Lung (tissue), 11 donors: ENCODE measurements at regions not wholly inside any gene's neighbourhood (a gene's known extent, or its start where the extent isn't known, plus 50 kb on each side); places are given as distances from the start of the nearest gene placed in this dataset.

Experiments
- ATAC-seq: fragments of 200-7000 bp; cut with Tn5 transposase; one replicate; pipeline ENCODE4 v1.9.1; 2020; ENCODE audit warnings: moderate number of reproducible peaks; ENCODE audit not compliant: insufficient read depth, low FRiP score
- DNase-seq, 3 donors: peaks; one replicate each; pipeline ENCODE4 v3.0.0-alpha.2; 2013 to 2017
- H3K27ac ChIP-seq, 2 donors: one replicate each; pipeline ENCODE4 v1.5.1; 2013; ENCODE audit warnings: mild to moderate bottlenecking in 2 of 2, moderate library complexity in 2 of 2, control low read depth in 1 of 2, inconsistent platforms in 1 of 2, low read depth in 1 of 2, low read length in 1 of 2
- H3K27me3 ChIP-seq, 3 donors: one replicate each; pipeline ENCODE4 v1.5.1; 2013; ENCODE audit warnings: low read length in 2 of 3; ENCODE audit not compliant: control insufficient read depth in 3 of 3, insufficient read depth in 3 of 3
- H3K36me3 ChIP-seq, 4 donors: one replicate each; pipeline ENCODE4 v1.5.1; 2013; ENCODE audit warnings: low read length in 4 of 4, mild to moderate bottlenecking in 1 of 4, moderate library complexity in 1 of 4; ENCODE audit not compliant: control insufficient read depth in 4 of 4, insufficient read depth in 4 of 4
- H3K4me1 ChIP-seq, 5 donors: one replicate each; pipeline ENCODE4 v1.5.1; 2013; ENCODE audit warnings: low read length in 5 of 5, mild to moderate bottlenecking in 2 of 5, moderate library complexity in 1 of 5; ENCODE audit not compliant: control insufficient read depth in 5 of 5, insufficient read depth in 5 of 5
- H3K4me3 ChIP-seq: one replicate; pipeline ENCODE4 v1.5.1; 2013; ENCODE audit warnings: mild to moderate bottlenecking, control low read depth, moderate library complexity
- H3K9ac ChIP-seq, 2 donors: one replicate each; pipeline ENCODE4 v1.5.1; 2013; ENCODE audit warnings: low read length in 2 of 2, control low read depth in 1 of 2; ENCODE audit not compliant: insufficient read depth in 1 of 2
- H3K9me3 ChIP-seq, 4 donors: one replicate each; pipeline ENCODE4 v1.5.1; 2013; ENCODE audit warnings: low read length in 3 of 4, mild to moderate bottlenecking in 1 of 4, moderate library complexity in 1 of 4; ENCODE audit not compliant: control insufficient read depth in 4 of 4, insufficient read depth in 3 of 4
- CTCF ChIP-seq: IDR thresholded peaks from 2 replicates; pipeline ENCODE4 v1.5.1; 2012; ENCODE audit warnings: mild to moderate bottlenecking; ENCODE audit errors: control extremely low read depth, extremely low read depth
- WGBS, 2 donors: extraction: QIAGEN DNeasy Blood & Tissue Kit; methylation state at CpG; one replicate each; pipeline ENCODE4 v1.1.7; 2013; 5-methylcytosine and 5-hydroxymethylcytosine counted together
- donor health status: control.
- donor health status: control.
- donor health status: Bipolar disorder and iron deficiency.
- donor health status: healthy.
- donor health status: DM: yes; HTN: yes; CAD: no.

DNA sequence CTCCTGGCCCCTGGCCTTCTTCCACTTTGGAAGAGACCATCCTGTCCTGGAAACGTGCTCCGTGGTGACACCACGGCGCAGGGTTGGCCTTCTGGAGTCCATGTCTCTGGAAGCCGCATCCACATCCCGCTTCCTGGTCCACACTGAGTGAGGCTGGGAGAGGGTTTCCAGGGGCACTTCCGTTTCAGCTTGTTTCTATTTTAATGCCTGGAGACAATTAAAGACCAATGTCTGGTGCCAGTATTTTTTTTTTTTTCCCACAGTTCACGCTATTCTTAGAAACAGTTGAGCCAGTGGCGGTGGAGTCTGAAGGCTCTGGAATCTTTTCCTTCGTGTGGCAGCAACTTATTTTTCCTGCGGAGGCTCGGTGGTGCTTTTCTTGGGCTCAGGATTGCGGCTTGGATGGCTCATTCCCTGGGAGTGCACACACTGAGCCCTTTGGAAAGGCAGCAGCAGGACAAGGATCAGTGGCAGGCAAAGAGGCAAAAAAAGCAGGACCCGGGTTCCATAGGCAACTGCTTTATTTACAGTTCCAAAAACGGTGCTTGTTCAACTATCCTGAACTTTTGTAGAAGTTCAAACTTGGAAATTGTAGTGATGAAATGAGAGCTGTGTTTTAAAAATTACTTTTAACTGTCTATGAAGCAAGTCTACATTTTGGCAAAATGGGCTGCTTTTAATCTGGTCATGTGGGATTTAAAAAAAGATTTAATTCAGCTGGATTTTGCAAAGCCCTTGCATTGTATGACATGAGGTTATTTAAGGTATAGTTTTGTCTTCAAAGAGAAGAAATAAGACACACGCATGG is 202.8 kb downstream of the BAMBI start:
- 61 to 77% methylated on average over 16 of the region's 16 CpGs for WGBS, 2 donors
- Histone ChIP-seq H3K9ac (peak overlapping the region in 1 of 2 donors; percentile 7), H3K4me1 (peaks cover 1 to 46% (median 26%) of the 10 kb centered on the region in 5 donors), H3K27ac (peak overlapping the region; percentile 72 to 86), H3K27me3 (no peaks in the 10 kb centered on the region), H3K9me3 (peaks cover 0 to 6% (median 0%) of the 10 kb centered on the region in 4 donors), H3K36me3 (no peaks in the 10 kb centered on the region), H3K4me3 (no peak overlapping the region)
- no peak for ATAC-seq
- peak; percentile 48 to 88 (median 87) for DNase-seq
- TF ChIP-seq CTCF = no peak

DNA sequence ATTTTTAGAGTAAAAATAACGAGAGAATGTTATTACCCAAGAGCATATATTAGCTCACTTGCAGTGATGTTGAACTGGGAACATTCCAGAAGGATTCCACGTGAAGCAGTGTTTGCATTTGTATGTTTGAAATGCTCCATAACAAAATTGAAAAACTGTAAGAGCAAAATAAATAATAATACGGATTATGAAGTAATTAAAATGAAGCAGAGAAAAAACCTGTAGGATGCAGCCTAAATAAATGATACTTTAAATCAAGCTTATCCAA is 203.3 kb downstream of the BAMBI start:
- Histone ChIP-seq H3K27me3 (no peaks in the 10 kb centered on the region), H3K4me3 (no peak overlapping the region), H3K9ac (no peak overlapping the region), H3K36me3 (no peaks in the 10 kb centered on the region), H3K9me3 (peaks cover 0 to 6% (median 0%) of the 10 kb centered on the region in 4 donors), H3K4me1 (peaks cover 1 to 46% (median 26%) of the 10 kb centered on the region in 5 donors), H3K27ac (no peak overlapping the region)
- 62 to 77% methylated on average over 3 of the region's 3 CpGs for WGBS, 2 donors
- no peak for TF ChIP-seq CTCF
- DNase-seq = no peak
- no peak for ATAC-seq

DNA sequence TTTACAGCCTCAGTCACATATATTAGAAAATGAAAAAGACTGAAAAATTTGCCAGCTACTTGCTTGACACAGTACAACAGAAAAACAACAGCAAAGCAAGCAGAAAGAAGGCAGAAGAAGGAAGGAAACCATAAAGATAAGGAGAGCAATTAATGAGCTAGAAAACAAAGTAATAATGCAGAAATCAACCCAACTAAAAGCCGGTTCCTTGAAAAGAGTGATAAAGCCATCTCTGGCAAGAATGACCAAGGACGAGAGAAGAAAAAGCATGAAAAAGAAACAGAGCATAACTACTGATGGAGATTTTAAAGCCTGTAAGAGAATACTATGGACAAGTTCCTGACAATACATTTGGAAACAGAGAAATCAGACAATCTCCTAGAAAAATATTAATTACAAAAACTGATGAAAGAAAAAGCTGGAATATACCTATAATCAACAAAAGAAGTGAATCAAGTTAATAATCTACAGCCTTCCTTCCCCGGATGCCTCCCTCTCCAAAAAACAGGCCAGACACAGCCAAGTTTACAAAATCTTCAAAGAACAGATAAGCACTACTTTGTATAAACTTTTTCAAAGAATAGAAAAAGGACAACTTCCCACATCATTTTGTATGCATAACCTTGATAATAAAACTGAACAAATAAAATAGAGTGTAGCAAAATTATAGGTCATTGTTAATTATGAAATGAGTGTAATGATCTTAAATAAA is 204.0 kb downstream of the BAMBI start:
- H3K27me3 ChIP-seq = no peaks in the 10 kb centered on the region
- peak in 2 of 3 donors; percentile 79 to 86 for DNase-seq
- TF ChIP-seq CTCF = no peak
- H3K9ac ChIP-seq = no peak overlapping the region
- H3K4me1 ChIP-seq = peaks cover 1 to 46% (median 26%) of the 10 kb centered on the region in 5 donors
- peaks cover 0 to 5% (median 0%) of the 10 kb centered on the region in 4 donors for H3K9me3 ChIP-seq
- H3K36me3 ChIP-seq = no peaks in the 10 kb centered on the region
- ATAC-seq = no peak
- no peak overlapping the region for H3K4me3 ChIP-seq
- 42 to 70% methylated on average over 3 of the region's 3 CpGs for WGBS, 2 donors
- no peak overlapping the region for H3K27ac ChIP-seq
